Muscle layer of duodenum (tissue), 2 donors: ENCODE measurements at regions not wholly inside any gene's neighbourhood (a gene's known extent, or its start where the extent isn't known, plus 50 kb on each side); places are given as distances from the start of the nearest gene placed in this dataset.

Source experiments
- H3K27ac ChIP-seq: one replicate; pipeline ENCODE4 v1.7.0; 2013; ENCODE audit warnings: mild to moderate bottlenecking, low read length
- H3K27me3 ChIP-seq: one replicate; pipeline ENCODE4 v1.7.0; 2013; ENCODE audit warnings: low read depth, mild to moderate bottlenecking, control low read depth, low read length
- H3K36me3 ChIP-seq, 2 donors: one replicate each; pipeline ENCODE4 v1.7.0; 2013; ENCODE audit warnings: low read length in 2 of 2, control low read depth in 1 of 2, mild to moderate bottlenecking in 1 of 2; ENCODE audit not compliant: insufficient read depth in 2 of 2, control insufficient read depth in 1 of 2
- H3K4me1 ChIP-seq, 2 donors: one replicate each; pipeline ENCODE4 v1.7.0; 2013; ENCODE audit warnings: low read length in 2 of 2, mild to moderate bottlenecking in 2 of 2, control low read depth in 1 of 2, moderate library complexity in 1 of 2; ENCODE audit not compliant: insufficient read depth in 2 of 2, control insufficient read depth in 1 of 2
- H3K4me3 ChIP-seq, 2 donors: one replicate each; pipeline ENCODE4 v1.7.0; 2013; ENCODE audit warnings: low read length in 2 of 2, low read depth in 1 of 2, mild to moderate bottlenecking in 1 of 2
- H3K9me3 ChIP-seq, 2 donors: one replicate each; pipeline ENCODE4 v1.7.0; 2013; ENCODE audit warnings: low read length in 2 of 2, control low read depth in 1 of 2, mild to moderate bottlenecking in 1 of 2; ENCODE audit not compliant: control insufficient read depth in 1 of 2
- donor health status: healthy.

GRCh38 chr3:65303431-65303830, 615.6 kb upstream of the ADAMTS9 start:
- Histone ChIP-seq H3K9me3 (no peaks in the 10 kb centered on the region), H3K27me3 (no peaks in the 10 kb centered on the region), H3K27ac (no peak overlapping the region), H3K36me3 (no peaks in the 10 kb centered on the region), H3K4me3 (no peak overlapping the region), H3K4me1 (no peaks in the 10 kb centered on the region)

- no peaks in the 10 kb centered on the region for H3K36me3 ChIP-seq
- no peaks in the 10 kb centered on the region for H3K4me1 ChIP-seq
- H3K27me3 ChIP-seq: no peaks in the 10 kb centered on the region
- H3K27ac ChIP-seq: no peak overlapping the region
- no peaks in the 10 kb centered on the region for H3K9me3 ChIP-seq
- H3K4me3 ChIP-seq: no peak overlapping the region
Observed at GRCh38 chr3:65291448-65292125, 603.8 kb upstream of the ADAMTS9 start.

GRCh38 chr3:65288776-65289175, 601.0 kb upstream of the ADAMTS9 start:
- no peaks in the 10 kb centered on the region for H3K9me3 ChIP-seq
- no peaks in the 10 kb centered on the region for H3K27me3 ChIP-seq
- no peak overlapping the region for H3K27ac ChIP-seq
- no peaks in the 10 kb centered on the region for H3K4me1 ChIP-seq
- no peaks in the 10 kb centered on the region for H3K36me3 ChIP-seq
- H3K4me3 ChIP-seq: no peak overlapping the region

GRCh38 chr3:65285956-65286355, 598.2 kb upstream of the ADAMTS9 start:
- Histone ChIP-seq H3K9me3 (no peaks in the 10 kb centered on the region), H3K4me3 (no peak overlapping the region), H3K36me3 (no peaks in the 10 kb centered on the region), H3K4me1 (no peaks in the 10 kb centered on the region), H3K27me3 (no peaks in the 10 kb centered on the region), H3K27ac (no peak overlapping the region)

- no peaks in the 10 kb centered on the region for H3K27me3 ChIP-seq
- no peaks in the 10 kb centered on the region for H3K4me1 ChIP-seq
Observed at GRCh38 chr3:65284961-65285360, 597.2 kb upstream of the ADAMTS9 start.

GRCh38 chr3:65284546-65284945, 596.7 kb upstream of the ADAMTS9 start:
- H3K4me3 ChIP-seq: no peak overlapping the region
- H3K4me1 ChIP-seq: no peaks in the 10 kb centered on the region
- no peaks in the 10 kb centered on the region for H3K36me3 ChIP-seq
- no peak overlapping the region for H3K27ac ChIP-seq
- no peaks in the 10 kb centered on the region for H3K9me3 ChIP-seq
- H3K27me3 ChIP-seq: no peaks in the 10 kb centered on the region

More at GRCh38 chr3:65284961-65285360, 597.2 kb upstream of the ADAMTS9 start:
- Histone ChIP-seq H3K36me3 (no peaks in the 10 kb centered on the region), H3K9me3 (no peaks in the 10 kb centered on the region), H3K27ac (no peak overlapping the region), H3K4me3 (no peak overlapping the region)

GRCh38 chr3:65279225-65279782, 591.5 kb upstream of the ADAMTS9 start:
- Histone ChIP-seq H3K4me3 (no peak overlapping the region), H3K4me1 (no peaks in the 10 kb centered on the region), H3K9me3 (no peaks in the 10 kb centered on the region), H3K36me3 (no peaks in the 10 kb centered on the region), H3K27ac (no peak overlapping the region), H3K27me3 (no peaks in the 10 kb centered on the region)

GRCh38 chr3:65277798-65278197, 590.0 kb upstream of the ADAMTS9 start:
- H3K27ac ChIP-seq: no peak overlapping the region
- H3K27me3 ChIP-seq: no peaks in the 10 kb centered on the region
- no peaks in the 10 kb centered on the region for H3K36me3 ChIP-seq
- H3K4me3 ChIP-seq: no peak overlapping the region
- no peaks in the 10 kb centered on the region for H3K9me3 ChIP-seq
- no peaks in the 10 kb centered on the region for H3K4me1 ChIP-seq

GRCh38 chr3:65276551-65276950, 588.8 kb upstream of the ADAMTS9 start:
- no peaks in the 10 kb centered on the region for H3K4me1 ChIP-seq
- no peak overlapping the region for H3K4me3 ChIP-seq
- H3K27ac ChIP-seq: no peak overlapping the region
- no peaks in the 10 kb centered on the region for H3K9me3 ChIP-seq
- no peaks in the 10 kb centered on the region for H3K36me3 ChIP-seq
- H3K27me3 ChIP-seq: no peaks in the 10 kb centered on the region

GRCh38 chr3:65268426-65268825, 580.6 kb upstream of the ADAMTS9 start:
- Histone ChIP-seq H3K4me3 (no peak overlapping the region), H3K27ac (no peak overlapping the region), H3K9me3 (no peaks in the 10 kb centered on the region), H3K4me1 (no peaks in the 10 kb centered on the region), H3K36me3 (no peaks in the 10 kb centered on the region), H3K27me3 (no peaks in the 10 kb centered on the region)

- H3K36me3 ChIP-seq: no peaks in the 10 kb centered on the region
- no peaks in the 10 kb centered on the region for H3K9me3 ChIP-seq
- no peaks in the 10 kb centered on the region for H3K4me1 ChIP-seq
- no peak overlapping the region for H3K4me3 ChIP-seq
- H3K27me3 ChIP-seq: no peaks in the 10 kb centered on the region
- H3K27ac ChIP-seq: no peak overlapping the region
Observed at GRCh38 chr3:65265942-65266590, 578.3 kb upstream of the ADAMTS9 start.
